Stimulated activated CD4-positive, alpha-beta T cell treated with anti-CD3 and anti-CD28 coated beads, Interleukin-1b, Interleukin-23, amount 100 ng/mL, for 48 hours (primary cell): ENCODE measurements at regions not wholly inside any gene's neighbourhood (a gene's known extent, or its start where the extent isn't known, plus 50 kb on each side); places are given as distances from the start of the nearest gene placed in this dataset.

Source experiments
- DNase-seq: peaks from one replicate; pipeline ENCODE4 v3.0.0-alpha.2; 2020

DNA sequence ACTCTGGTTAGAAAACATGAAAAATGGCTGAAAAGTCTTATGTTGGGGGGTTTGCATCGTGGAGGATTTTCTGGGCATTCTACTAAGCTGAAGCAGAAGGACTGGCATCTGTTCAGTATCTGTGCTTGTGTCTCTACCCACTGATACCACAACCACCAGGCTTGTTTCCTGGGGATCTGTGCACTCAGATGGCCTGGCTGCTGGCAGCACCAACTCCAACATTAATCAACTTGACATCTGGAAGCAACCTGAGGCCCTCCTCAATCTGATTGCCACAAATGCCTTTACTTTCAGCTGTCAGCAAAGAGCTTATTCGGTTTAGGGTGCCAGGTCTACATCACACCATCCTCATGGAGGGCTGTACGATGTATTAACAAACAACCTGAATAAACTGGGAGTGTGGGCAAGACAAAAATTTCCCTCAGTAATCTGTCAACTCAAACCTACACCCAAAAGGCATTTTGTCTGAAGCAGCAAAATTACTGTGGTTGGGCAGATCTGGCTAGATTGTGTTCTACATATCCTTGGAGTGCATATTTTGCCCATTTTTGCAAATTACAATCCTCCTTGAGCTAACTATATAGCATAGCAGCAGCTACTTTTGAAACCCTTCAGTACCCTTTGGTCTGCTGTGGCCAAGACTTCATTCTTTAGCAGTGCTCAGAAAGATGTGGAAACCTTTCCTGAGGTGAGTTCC is 74.6 kb downstream of the FOXD1 start:
- no peak for DNase-seq

DNA sequence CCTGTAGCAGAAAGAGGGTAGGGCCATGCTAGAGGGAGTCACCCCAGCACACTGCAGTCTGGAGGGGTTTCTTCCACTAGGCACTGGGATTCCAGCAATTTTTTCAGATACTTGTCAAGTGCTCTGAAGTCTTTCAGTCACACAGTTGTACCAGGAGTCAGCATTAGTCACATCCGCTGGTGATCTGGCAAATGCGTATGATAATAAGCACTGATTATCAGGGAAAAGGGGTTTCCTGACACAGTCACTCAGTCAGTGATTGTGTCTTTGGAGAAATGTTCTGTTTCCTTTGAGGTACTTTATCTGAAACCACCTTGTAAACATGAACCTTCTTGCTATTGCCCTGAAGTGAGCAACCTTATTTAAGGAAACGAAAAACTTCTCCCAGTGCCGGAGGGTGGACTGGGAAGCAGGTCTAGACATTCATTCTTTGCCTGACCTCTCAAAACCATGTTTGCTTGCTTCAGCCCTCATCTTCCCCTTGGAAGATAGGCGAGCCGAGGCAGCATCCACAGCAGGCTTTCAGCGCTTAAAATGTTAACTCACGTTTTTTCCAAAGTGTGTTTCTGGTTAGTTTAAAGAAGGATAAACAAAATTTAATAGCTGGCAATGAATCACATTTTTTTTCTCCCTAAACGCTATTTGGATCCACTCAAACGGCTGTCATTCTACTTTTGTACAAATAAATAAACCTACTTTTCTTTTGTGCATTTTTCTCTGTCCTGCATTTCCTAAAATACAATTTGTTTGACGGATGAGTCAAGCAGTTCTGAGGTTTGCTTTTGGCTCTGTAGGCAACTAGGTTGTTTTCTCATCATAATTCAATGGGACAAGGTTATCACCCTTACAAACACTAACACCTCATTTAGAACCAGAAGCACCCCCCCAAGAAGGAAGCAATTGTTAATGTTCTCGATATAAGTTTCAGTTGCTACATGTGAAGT is 77.7 kb downstream of the FOXD1 start:
- DNase-seq: no peak

DNA sequence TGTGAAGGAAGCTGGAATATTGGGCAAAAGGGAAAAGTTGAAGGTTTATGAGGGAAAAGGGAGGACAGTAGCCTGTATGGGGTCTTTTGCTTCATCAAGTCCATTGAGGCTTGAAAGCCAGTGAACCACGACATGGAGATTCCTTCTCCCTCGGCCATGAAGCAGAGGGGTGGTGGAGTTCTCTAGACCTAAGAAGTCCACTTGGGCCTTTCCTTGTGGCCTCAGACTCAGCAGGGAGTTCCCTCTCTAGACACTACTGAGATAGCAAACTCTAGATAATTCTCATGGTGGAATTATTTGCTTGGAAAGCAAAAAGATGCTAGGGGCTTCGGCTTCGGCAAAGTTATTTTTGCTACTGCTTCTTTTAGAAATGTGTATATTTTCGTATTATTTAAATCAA is 78.5 kb downstream of the FOXD1 start:
- no peak for DNase-seq

DNA sequence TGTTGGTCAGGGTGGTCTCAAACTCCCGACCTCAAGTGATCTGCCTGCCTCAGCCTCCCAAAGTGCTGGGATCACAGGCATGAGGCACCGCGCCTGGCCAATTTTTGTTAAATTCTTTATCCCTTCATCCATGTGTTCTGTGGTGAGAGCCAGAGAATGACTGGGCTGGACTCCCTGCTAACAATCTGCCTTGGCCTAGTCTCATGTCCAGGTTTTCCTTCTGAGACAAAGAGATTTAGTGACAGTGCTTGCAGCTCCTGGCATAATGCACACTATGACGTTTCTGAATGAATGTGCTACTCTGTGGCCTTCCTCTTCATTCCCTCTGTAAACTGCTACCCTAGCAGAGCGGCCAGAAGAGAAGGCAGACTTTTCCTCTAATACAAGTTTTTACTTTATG is 79.3 kb downstream of the FOXD1 start:
- DNase-seq: no peak

DNA sequence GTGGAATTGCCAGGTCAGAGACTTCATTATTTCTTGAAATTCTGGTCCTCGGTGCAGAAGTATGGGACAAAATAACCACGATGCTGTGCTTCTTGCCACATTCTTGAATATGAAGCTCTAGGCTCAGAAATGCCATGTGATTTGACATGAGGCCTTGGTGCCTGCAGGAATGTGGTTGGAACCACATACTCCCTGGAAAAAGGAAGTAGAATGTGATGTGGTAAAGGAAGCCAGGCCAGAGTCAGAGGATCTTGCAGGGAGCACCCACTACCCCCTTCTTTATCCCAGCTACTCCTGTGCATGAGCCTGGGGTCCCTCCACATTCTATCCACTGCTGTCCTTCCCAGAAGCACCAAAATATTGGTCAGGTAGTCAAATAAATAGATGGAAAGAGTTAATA is 80.9 kb downstream of the FOXD1 start:
- DNase-seq: no peak

DNA sequence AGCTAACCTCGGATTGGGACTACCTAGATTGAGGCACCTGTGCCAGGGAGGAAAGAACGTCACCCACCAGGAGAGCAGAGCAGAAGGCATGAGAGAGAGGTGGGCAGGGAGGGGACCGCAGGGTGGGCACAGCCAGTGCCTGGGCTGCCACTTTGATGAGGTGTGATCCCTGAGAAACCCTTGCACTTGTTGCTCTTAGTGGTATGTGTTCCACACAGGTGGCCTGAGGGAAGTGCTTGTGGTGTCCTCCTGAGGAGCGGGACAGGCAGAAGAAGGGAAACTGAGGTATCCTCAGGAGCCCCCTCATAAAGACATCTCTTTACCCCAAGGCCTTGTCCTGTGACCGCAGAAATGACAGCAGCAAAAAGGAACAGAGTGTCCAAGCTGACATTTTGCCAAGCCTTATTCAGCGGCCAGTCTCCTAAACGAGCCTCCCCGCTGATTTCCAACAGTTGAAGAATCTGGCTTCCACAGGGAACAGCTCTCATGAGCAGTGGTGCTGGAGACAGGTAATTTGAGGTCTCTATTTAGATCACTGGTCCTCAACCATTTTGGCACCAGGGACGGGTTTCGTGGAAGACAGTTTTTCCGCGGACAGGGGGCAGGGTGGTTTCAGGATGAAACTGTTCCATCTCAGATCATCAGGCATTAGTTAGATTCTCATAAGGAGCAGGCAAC is 82.4 kb downstream of the FOXD1 start:
- no peak for DNase-seq

DNA sequence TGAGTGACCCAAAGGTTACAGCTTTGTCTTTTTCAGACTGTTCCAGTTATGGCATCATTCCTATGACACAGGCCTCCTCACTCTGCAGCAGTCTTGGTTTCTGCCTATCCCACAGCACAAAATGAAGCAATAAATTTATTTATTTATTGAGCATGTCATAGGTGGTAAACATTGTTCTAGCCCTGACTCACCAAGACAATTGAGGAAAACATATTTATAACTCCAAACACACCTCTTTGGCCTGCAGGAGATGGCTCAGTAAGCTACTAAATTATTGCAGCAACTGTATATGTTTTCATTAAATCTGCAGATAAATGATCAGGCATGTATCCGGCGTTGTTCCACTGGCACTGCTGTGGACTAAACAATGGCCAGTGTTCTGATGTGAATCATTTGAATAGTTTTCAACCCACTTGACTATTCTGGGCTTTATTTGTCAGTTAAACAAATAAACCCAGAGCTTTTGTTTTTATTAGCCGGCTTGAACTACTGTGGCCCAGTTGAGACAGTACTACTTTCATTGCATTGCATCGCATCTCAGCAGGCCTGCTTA is 83.2 kb downstream of the FOXD1 start:
- no peak for DNase-seq

DNA sequence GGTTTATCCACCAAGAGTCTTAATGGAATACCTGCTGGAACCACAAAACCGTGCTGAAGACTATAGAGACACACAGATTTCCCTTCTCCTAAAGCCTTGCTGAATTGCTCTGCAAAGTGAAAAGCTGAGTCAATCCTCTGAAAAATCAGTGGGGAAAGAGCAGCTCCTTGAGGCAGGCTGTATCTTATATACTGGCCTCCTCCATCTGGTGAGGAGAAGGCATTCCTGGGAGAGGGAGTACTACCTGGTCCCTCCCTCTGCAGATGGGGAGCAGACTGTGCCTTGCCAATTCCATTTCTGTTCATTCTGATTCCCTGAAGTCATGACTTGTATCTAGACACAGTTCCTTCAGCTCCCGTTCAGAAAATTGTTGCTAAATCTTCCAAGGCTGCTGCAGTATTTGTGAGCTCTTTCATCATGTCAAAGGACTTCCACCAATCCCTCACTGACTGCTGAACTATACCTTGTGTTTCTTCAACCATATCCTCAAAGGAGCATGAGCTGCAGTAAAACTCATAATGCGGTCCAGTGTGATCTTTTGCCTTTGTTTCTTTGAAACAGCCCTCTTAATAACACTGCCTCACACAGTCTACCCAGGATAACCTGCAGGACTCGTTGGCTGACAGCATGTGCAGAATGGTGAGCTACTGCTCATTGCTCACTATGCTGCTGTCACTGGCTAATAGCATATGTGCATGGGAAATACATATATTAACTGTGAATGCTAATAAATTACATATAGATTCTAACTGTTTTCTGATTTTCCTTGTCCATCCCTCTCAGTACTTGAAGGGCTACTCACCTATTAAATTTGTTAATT is 84.5 kb downstream of the FOXD1 start:
- no peak for DNase-seq

DNA sequence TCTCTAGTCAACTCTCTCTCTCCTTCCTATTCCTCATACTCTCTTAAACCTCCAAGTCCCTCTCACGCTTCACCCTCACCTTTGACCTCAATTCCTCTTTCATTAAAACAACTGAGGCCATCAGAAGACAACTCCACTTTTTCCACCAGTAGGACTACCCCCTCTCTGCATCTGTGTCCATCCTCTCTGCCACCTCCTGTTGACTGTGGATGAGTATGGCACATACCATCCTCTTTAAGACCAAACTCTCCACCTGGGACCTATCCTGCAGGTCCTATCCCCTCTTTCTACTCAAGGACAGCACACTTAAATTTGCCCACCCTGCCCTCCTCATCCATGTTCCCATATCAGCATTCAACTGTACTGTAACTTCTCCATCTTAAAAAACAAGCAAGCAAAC is 89.2 kb downstream of the FOXD1 start:
- no peak for DNase-seq

DNA sequence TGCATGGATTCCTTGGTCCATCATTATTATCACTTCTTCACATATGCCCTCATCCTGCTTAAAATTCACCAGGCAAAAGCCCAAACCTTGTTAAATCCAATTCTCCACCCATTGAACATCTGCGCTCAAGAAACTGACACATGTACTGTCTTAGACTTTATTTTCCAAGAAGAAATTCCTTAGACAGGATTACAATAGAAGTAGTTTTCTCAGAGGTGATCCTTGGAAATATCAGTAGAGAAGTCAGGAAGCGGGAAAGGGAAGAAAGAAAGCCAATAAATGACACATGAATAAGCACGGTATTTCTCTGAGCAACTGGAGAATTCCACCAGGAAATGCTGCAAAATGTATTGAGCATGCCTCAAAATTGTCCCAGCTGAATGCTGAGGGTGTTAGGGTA is 90.2 kb downstream of the FOXD1 start:
- no peak for DNase-seq

DNA sequence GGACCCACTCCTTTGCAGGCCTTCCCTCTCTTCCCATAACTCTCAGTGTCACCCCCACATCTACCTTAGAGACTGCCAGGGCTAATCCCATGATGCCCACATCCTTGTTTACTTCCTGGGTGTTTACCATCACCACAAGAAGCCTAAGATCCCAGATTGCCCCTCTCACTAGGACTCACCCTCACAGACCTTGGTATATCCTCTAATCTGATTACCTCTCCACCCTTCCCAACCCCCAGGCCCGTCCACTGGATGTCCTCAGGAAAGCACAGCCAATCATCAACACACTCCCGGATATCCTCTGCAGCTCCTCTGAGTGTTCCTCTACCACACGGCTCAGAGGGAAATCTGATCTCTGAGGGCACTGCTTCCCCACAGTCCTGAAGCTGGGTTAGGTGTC is 91.0 kb downstream of the FOXD1 start:
- DNase-seq: no peak

DNA sequence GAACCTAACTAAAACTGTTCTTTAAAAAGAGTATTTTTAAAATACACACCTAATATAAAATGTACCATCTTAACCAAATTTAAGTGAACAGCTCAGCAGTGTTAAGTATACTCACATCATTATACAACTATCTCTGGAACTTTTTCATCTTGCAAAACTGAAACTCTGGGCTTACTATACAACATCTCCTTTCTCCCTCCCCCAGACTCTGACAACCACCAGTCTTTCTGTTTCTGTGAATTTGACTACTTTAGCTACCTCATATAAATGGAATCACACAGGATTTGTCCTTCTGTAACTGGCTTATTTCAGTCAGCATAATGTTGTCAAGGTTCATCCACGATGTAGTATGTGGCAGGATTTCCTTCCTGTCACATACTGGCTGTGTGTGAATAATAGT is 93.5 kb downstream of the FOXD1 start:
- DNase-seq: no peak

DNA sequence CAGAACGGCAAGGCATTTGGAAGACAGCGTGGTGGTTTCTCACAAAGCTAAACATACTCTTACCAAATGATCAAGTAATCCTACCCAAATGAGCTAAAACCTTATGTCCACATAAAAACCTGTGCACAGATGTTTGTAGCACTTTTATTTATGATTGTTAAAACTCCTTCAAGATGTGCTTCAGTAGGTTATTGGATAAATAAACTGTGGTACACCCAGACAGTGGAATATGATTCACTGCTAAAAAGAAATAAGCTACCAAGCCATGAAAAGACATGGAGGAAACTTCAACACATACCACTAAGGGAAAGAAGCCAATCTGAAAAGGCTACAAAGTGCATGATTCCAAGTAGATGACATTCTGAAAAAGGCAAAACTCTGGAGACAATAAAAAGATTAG is 94.2 kb downstream of the FOXD1 start:
- no peak for DNase-seq

DNA sequence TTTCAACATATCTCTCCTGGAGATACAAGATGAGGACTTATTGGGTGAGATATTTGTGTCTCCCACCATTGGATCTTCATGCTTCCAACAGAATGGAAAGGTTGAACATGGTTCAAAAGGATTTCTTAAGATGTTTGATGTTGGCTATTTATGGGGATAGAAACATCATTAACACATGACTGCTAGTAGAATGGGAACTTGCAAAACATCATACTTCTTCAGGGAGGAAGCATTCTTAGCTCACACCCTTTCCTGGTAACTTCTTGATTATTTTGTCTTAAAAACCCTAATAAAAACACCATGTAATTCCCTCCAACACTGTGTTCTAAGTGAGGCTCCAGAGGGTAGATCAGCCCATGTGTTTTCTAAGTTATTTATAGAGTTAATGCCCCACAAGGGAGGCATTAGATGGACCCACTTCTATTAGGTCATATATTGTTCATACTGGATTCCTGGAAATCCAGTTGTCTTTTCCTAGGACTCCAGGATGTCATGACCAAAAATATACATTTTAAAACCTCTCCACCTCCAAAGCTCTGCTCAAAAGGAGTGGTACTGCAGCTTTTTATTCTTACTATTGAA is 95.8 kb downstream of the FOXD1 start:
- no peak for DNase-seq

DNA sequence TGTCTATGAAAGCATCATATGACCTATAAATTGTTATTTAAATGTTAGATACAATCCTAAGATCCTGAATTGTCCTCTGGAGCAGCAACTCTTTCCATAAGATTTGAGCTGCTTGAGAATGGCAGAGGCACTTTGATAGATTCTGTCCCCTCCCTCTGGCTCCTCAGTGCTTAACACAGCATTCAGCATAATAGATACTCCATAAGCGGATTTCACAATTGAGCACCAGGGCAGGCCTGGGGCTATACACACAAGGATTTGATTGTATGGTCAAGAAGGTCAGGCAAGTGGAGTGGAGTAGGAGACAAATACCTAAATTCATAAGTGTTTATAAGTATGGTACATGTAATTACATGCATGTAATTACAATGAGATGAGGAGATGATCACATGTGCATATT is 96.3 kb downstream of the FOXD1 start:
- no peak for DNase-seq

DNA sequence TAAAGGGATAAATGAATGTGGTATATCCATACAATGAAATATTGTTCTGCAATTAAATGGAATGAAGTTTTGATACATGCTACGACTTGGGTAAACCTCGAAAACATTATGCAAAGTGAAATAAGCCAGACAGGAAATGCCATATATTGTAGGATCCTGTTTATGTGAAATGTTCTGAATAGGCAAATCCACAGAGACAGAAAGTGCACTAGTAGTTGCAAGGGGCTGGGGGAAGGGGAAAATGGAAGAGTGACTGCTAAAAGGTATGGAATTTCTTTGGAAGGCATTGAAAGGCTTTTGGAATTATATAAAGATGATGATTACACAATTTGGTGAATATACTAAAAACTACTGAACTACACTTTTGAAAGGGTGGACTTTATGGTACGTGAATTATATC is 97.0 kb downstream of the FOXD1 start:
- DNase-seq: no peak

DNA sequence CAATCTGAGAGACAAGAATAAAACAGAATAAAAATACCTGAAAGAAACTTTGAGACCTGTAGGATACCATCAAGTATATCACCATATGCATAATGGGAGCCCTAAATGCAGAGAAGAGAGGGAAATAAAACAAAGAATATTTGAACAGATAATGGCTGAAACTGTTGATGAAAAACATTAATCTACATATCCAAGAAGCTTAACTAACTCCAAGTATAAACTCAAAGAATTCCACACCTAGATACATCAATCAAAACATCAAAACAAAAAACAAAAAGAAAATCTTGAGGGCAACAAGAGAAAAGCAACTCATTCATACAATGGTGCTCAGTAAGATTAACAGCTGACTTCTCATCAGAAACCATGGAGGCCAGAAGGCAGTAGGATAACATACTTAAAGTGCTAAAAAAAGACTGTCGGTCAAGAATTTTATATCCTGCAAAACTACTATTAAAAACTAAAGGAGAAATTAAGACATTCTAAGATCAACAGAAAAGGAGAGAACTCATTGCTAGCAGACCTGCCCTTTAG is 101.6 kb downstream of the FOXD1 start:
- no peak for DNase-seq

DNA sequence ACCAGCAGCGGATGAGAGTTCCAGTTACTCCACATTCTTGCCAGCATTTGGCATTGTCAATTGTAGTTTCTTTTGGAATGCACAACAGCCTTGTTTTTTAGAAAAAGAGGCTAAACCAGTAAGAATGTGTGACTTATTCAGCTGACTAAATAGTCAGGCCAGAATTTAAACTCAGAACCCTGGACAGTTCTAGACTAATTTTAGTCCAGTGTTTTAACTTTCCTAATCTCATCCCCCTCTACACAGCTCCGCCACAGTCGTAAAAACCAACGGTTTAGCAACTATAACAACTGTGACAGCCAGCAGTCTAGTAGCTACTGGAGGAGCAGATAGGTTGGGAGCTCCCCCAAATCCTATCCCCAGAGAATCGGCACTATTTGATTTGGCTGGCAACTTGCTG is 103.7 kb downstream of the FOXD1 start:
- no peak for DNase-seq

DNA sequence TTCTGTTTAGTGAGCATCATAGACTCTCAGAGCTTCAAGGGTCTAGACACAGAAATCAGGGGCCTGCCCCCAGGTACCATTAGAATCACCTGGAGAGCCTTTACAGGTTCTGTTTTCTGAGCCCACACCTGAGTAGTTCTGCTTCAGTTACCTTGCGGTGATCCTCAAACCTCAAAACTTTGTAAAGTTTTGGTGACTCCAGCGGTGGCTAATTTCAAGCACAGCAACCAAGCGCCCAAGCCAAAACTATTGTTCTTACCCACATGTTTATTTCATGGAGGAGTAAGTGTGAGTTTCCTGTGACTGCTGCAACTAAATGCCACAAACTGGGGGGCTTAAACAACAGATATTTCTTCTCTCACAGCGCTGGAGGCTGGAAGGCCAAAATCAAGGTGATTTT is 108.9 kb downstream of the FOXD1 start:
- DNase-seq: no peak

DNA sequence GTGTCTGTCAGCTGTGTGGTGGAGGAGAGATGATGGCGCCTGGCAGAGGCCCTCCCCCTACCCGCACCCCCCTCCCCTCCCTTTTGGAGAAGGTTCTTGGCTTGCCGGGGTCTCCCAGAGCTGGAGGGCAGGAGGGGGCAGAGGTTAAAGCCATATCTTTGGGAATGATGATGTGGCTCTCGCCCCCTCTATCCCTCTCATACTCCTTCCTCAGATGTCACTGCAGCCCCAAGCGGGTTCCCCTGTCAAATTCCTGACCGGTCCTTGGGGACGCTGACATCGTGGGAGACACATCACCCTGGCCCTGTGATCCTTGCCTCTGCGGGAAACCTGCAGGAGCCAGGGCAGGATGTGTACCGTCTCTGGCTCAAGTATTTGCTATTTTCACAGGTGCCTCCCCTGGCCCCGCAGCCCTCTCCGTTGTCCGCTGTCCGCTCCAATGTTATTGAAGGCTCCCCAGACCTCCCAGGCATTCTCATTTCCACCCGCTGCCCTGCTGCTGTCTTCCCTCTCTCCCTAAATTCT is 109.5 kb downstream of the FOXD1 start:
- no peak for DNase-seq

DNA sequence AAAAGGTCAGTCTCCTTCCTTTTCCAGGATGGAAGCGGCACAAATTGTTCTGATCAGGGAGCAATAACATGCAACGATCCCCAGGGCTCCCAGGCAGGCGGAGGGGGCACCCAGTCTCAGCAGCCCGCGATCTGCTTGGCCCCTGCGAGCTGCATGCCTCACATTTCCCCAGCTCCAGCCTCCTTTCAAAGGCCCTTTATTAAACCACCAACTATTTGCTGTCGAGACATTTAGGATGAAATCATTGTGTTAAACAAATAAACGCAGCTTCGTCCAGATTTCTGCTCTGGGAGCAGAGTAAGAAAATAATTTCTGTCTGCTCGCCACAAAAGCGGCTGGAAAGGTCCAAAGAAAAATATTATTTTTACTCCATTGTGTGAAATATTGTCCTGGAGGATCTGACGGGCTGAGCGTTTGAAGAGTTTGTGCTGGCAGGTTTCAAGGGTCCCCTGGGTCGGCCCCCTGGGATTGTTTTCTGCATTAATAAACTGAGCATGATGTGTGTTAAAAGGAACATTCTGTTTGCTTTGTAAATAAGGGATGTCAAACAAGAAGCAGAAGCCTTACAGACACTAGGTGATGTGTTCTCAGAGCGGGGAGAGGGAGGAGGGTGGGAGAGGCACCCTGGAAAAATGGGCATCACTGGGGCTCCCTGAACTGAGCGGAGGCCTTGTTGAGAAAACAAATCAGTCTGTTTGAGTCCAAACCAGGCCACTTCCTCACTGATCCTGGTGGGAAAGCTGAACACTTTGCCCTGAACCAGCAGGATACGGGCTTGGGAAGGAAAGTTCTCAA is 110.1 kb downstream of the FOXD1 start:
- no peak for DNase-seq
